ENCODE measurements at regions not wholly inside any gene's neighbourhood (a gene's known extent, or its start where the extent isn't known, plus 50 kb on each side); places are given as distances from the start of the nearest gene placed in this dataset.
A peak's percentile ranks its signal among the peaks of the same experiment; 100 is the strongest.

- no peak overlapping the region for H3K27ac ChIP-seq (ENCODE audit: low read depth)
- H3K4me1 ChIP-seq (ENCODE audit: insufficient read depth): no peaks in the 10 kb centered on the region
- no peaks in the 10 kb centered on the region for H3F3A ChIP-seq (replicated peaks; ENCODE audit: low read depth)
- H2AFZ ChIP-seq: peak overlapping the region; percentile 89
- no peak overlapping the region for H3K4me2 ChIP-seq
- no peaks in the 10 kb centered on the region for H3K9me3 Mint-ChIP-seq
- H3K9me2 ChIP-seq (ENCODE audit: insufficient read depth): no peaks in the 10 kb centered on the region
- ATAC-seq (no peak), DNase-seq (ENCODE audit: low spot score) (no peak)
- H3K4me3 ChIP-seq: no peak overlapping the region
- H3K27me3 Mint-ChIP-seq (ENCODE audit: insufficient read depth, low read depth, poor library complexity): no peaks in the 10 kb centered on the region
- TF ChIP-seq ZNF114 (CRISPR knock-in tag; IDR thresholded peaks at IDR 0.05) (no peak), EZH2 (IDR thresholded peaks at IDR 0.05; ENCODE audit: low read depth, unreplicated experiment) (no peak), CREB1 (CRISPR knock-in tag; IDR thresholded peaks at IDR 0.05; ENCODE audit: low read depth) (no peak), JUNB (IDR thresholded peaks at IDR 0.05; ENCODE audit: unreplicated experiment) (no peak), EZH2phosphoT487 (IDR thresholded peaks at IDR 0.05; ENCODE audit: unreplicated experiment) (no peak), ETS1 (IDR thresholded peaks at IDR 0.05) (no peak), STAT1 (IDR thresholded peaks at IDR 0.05; ENCODE audit: unreplicated experiment) (no peak), ZNF331 (CRISPR knock-in tag; IDR thresholded peaks at IDR 0.05; ENCODE audit: low read depth) (no peak), REST (IDR thresholded peaks at IDR 0.05; ENCODE audit: unreplicated experiment) (no peak), ZNF462 (CRISPR knock-in tag; IDR thresholded peaks at IDR 0.05) (no peak), NANOG (IDR thresholded peaks at IDR 0.05; ENCODE audit: borderline replicate concordance) (no peak), POLR2AphosphoS5 (IDR thresholded peaks at IDR 0.05; ENCODE audit: low read depth) (no peak), CTCF (conservative IDR thresholded peaks at IDR 0.05; ENCODE audit: low read depth in 2 of 2) (no peak)
- H3K36me3 ChIP-seq (ENCODE audit: insufficient read depth): no peaks in the 10 kb centered on the region
- no peaks in the 10 kb centered on the region for H3K27me3 ChIP-seq (ENCODE audit: insufficient read depth)
- H4K20me1 ChIP-seq (replicated peaks; ENCODE audit: insufficient read depth): no peaks in the 10 kb centered on the region
- H3K4me1 Mint-ChIP-seq: no peaks in the 10 kb centered on the region
- H3K79me2 ChIP-seq (replicated peaks; ENCODE audit: insufficient read depth): no peaks in the 10 kb centered on the region
- no peak overlapping the region for H3K4me3 Mint-ChIP-seq
- H3K27ac Mint-ChIP-seq: no peak overlapping the region
- H3K36me3 Mint-ChIP-seq (ENCODE audit: low read depth): no peaks in the 10 kb centered on the region
These were observed 177.2 kb upstream of the TAB2 start for GRCh38 chr6:149140137-149140909.
